Mesendoderm (in vitro differentiated cells): ENCODE measurements at regions not wholly inside any gene's neighbourhood (a gene's known extent, or its start where the extent isn't known, plus 50 kb on each side); places are given as distances from the start of the nearest gene placed in this dataset.

Source experiments
- DNase-seq: peaks from one replicate; pipeline ENCODE4 v3.0.0; 2013
- H2AK5ac ChIP-seq: 2 replicates; pipeline ENCODE4 v1.6.1; 2013; ENCODE audit warnings: low read length, inconsistent platforms
- H2BK120ac ChIP-seq: 2 replicates; pipeline ENCODE4 v1.6.1; 2013; ENCODE audit warnings: low read depth, mild to moderate bottlenecking, low read length, moderate library complexity, mixed read lengths
- H2BK15ac ChIP-seq: replicated peaks from 2 replicates; pipeline ENCODE4 v1.6.1; 2013; ENCODE audit warnings: low read depth, mild to moderate bottlenecking, moderate library complexity
- H2BK5ac ChIP-seq: 2 replicates; pipeline ENCODE4 v1.6.1; 2013; ENCODE audit warnings: low read length, inconsistent platforms
- H3K18ac ChIP-seq: 2 replicates; pipeline ENCODE4 v1.6.1; 2013; ENCODE audit warnings: mild to moderate bottlenecking, low read length, mixed read lengths
- H3K23ac ChIP-seq: one replicate; pipeline ENCODE4 v1.6.1; 2013; ENCODE audit warnings: low read length
- H3K27ac ChIP-seq: 2 replicates; pipeline ENCODE4 v1.5.1; 2013; ENCODE audit warnings: low read depth, mild to moderate bottlenecking, inconsistent platforms, low read length, moderate library complexity
- H3K27me3 ChIP-seq: 2 replicates; pipeline ENCODE4 v1.6.1; 2013; ENCODE audit warnings: low read length, control low read depth, mild to moderate bottlenecking, inconsistent platforms; ENCODE audit not compliant: insufficient read depth, poor library complexity
- H3K36me3 ChIP-seq: 2 replicates; pipeline ENCODE4 v1.6.1; 2013; ENCODE audit warnings: low read length, inconsistent platforms; ENCODE audit not compliant: control insufficient read depth, insufficient read depth
- H3K4ac ChIP-seq: one replicate; pipeline ENCODE4 v1.6.1; 2013; ENCODE audit warnings: low read depth, mild to moderate bottlenecking, low read length, moderate library complexity
- H3K4me1 ChIP-seq: 2 replicates; pipeline ENCODE4 v1.6.1; 2013; ENCODE audit warnings: low read depth, low read length, inconsistent platforms; ENCODE audit not compliant: control insufficient read depth
- H3K4me2 ChIP-seq: 2 replicates; pipeline ENCODE4 v1.6.1; 2013; ENCODE audit warnings: low read length
- H3K4me3 ChIP-seq: 2 replicates; pipeline ENCODE4 v1.5.1; 2013; ENCODE audit warnings: mild to moderate bottlenecking, low read length
- H3K56ac ChIP-seq: one replicate; pipeline ENCODE4 v1.6.1; 2013; ENCODE audit warnings: low read length
- H3K79me1 ChIP-seq: 2 replicates; pipeline ENCODE4 v1.6.1; 2013; ENCODE audit warnings: low read length, inconsistent platforms
- H3K79me2 ChIP-seq: 2 replicates; pipeline ENCODE4 v1.6.1; 2013; ENCODE audit warnings: mild to moderate bottlenecking, low read length; ENCODE audit not compliant: control insufficient read depth, insufficient read depth
- H3K9ac ChIP-seq: 2 replicates; pipeline ENCODE4 v1.6.1; 2013; ENCODE audit warnings: low read length, inconsistent platforms
- H4K5ac ChIP-seq: one replicate; pipeline ENCODE4 v1.6.1; 2013; ENCODE audit warnings: low read length
- H4K8ac ChIP-seq: one replicate; pipeline ENCODE4 v1.6.1; 2013; ENCODE audit warnings: low read depth, mild to moderate bottlenecking, control low read depth, low read length, moderate library complexity
- WGBS: extraction: QIAGEN DNeasy Blood & Tissue Kit; methylation state at CpG from one replicate; pipeline ENCODE4 v1.1.7; 2013; ENCODE audit warnings: low lambda C conversion rate, missing lambda C conversion rate; ENCODE audit not compliant: insufficient coverage; ENCODE audit errors: extremely low coverage; 5-methylcytosine and 5-hydroxymethylcytosine counted together

GRCh38 chr7:17560516-17560915 lies 262.1 kb downstream of the AHR start:
- H2BK15ac ChIP-seq = no peak overlapping the region
- no peak overlapping the region for H2BK5ac ChIP-seq
- H3K23ac ChIP-seq = no peak overlapping the region
- no peaks in the 10 kb centered on the region for H3K36me3 ChIP-seq
- H3K4me3 ChIP-seq = no peak overlapping the region
- H3K56ac ChIP-seq = no peak overlapping the region
- no peak overlapping the region for H3K4me2 ChIP-seq
- H3K27ac ChIP-seq = no peak overlapping the region
- H3K27me3 ChIP-seq = no peaks in the 10 kb centered on the region
- WGBS = no CpG with 5 or more reads among the region's 4 CpGs
- no peak overlapping the region for H3K9ac ChIP-seq
- no peak overlapping the region for H4K5ac ChIP-seq
- no peak overlapping the region for H2AK5ac ChIP-seq
- DNase-seq = no peak
- H3K4me1 ChIP-seq = no peaks in the 10 kb centered on the region
- H3K79me1 ChIP-seq = no peaks in the 10 kb centered on the region
- H4K8ac ChIP-seq = no peak overlapping the region
- H3K4ac ChIP-seq = no peak overlapping the region
- H3K79me2 ChIP-seq = no peaks in the 10 kb centered on the region
- H3K18ac ChIP-seq = no peak overlapping the region
- no peak overlapping the region for H2BK120ac ChIP-seq

- H3K4me2 ChIP-seq = no peak overlapping the region
- no CpG with 5 or more reads among the region's 2 CpGs for WGBS
- no peaks in the 10 kb centered on the region for H3K79me2 ChIP-seq
- H3K23ac ChIP-seq = no peak overlapping the region
- no peak overlapping the region for H3K18ac ChIP-seq
- H3K4me3 ChIP-seq = no peak overlapping the region
- H2BK120ac ChIP-seq = no peak overlapping the region
- no peak overlapping the region for H3K56ac ChIP-seq
- no peaks in the 10 kb centered on the region for H3K36me3 ChIP-seq
- no peak overlapping the region for H3K27ac ChIP-seq
- no peaks in the 10 kb centered on the region for H3K4me1 ChIP-seq
- H4K5ac ChIP-seq = no peak overlapping the region
- no peaks in the 10 kb centered on the region for H3K27me3 ChIP-seq
- H2BK5ac ChIP-seq = no peak overlapping the region
- no peak for DNase-seq
- H3K9ac ChIP-seq = no peak overlapping the region
- H3K4ac ChIP-seq = no peak overlapping the region
- H2BK15ac ChIP-seq = no peak overlapping the region
- H3K79me1 ChIP-seq = no peaks in the 10 kb centered on the region
- no peak overlapping the region for H4K8ac ChIP-seq
- no peak overlapping the region for H2AK5ac ChIP-seq
Observed at GRCh38 chr7:17560966-17561365, 262.5 kb downstream of the AHR start.

- no peak overlapping the region for H3K56ac ChIP-seq
- no peaks in the 10 kb centered on the region for H3K79me1 ChIP-seq
- no peak overlapping the region for H2BK120ac ChIP-seq
- no peak overlapping the region for H2AK5ac ChIP-seq
- H4K8ac ChIP-seq = no peak overlapping the region
- H3K4me1 ChIP-seq = no peaks in the 10 kb centered on the region
- no peak overlapping the region for H3K23ac ChIP-seq
- no peaks in the 10 kb centered on the region for H3K36me3 ChIP-seq
- H3K4me3 ChIP-seq = no peak overlapping the region
- H3K18ac ChIP-seq = no peak overlapping the region
- no peak overlapping the region for H3K4ac ChIP-seq
- no peak overlapping the region for H2BK5ac ChIP-seq
- H3K79me2 ChIP-seq = no peaks in the 10 kb centered on the region
- DNase-seq = no peak
- H3K9ac ChIP-seq = no peak overlapping the region
- H3K27ac ChIP-seq = no peak overlapping the region
- no peak overlapping the region for H3K4me2 ChIP-seq
- no peak overlapping the region for H4K5ac ChIP-seq
- H3K27me3 ChIP-seq = no peaks in the 10 kb centered on the region
- no peak overlapping the region for H2BK15ac ChIP-seq
- WGBS = no CpG with 5 or more reads among the region's 3 CpGs
Observed at GRCh38 chr7:17564678-17565212, 266.3 kb downstream of the AHR start.

GRCh38 chr7:17580141-17580540 lies 281.7 kb downstream of the AHR start:
- Histone ChIP-seq H3K79me2 (no peaks in the 10 kb centered on the region), H2AK5ac (no peak overlapping the region), H3K18ac (no peak overlapping the region), H2BK15ac (no peak overlapping the region), H3K23ac (no peak overlapping the region), H3K79me1 (no peaks in the 10 kb centered on the region), H2BK5ac (no peak overlapping the region), H3K9ac (no peak overlapping the region), H4K8ac (no peak overlapping the region), H3K27me3 (no peaks in the 10 kb centered on the region), H3K36me3 (no peaks in the 10 kb centered on the region), H4K5ac (no peak overlapping the region), H3K4me1 (no peaks in the 10 kb centered on the region), H3K4ac (no peak overlapping the region), H3K4me2 (no peak overlapping the region), H2BK120ac (no peak overlapping the region), H3K56ac (no peak overlapping the region), H3K4me3 (no peak overlapping the region), H3K27ac (no peak overlapping the region)
- WGBS = no CpG with 5 or more reads among the region's 3 CpGs
- no peak for DNase-seq

GRCh38 chr7:17580856-17581255 lies 282.4 kb downstream of the AHR start:
- H3K56ac ChIP-seq = no peak overlapping the region
- H4K8ac ChIP-seq = no peak overlapping the region
- no peak overlapping the region for H4K5ac ChIP-seq
- H2BK5ac ChIP-seq = no peak overlapping the region
- no peaks in the 10 kb centered on the region for H3K4me1 ChIP-seq
- H3K4me3 ChIP-seq = no peak overlapping the region
- no peak for DNase-seq
- no peaks in the 10 kb centered on the region for H3K79me2 ChIP-seq
- no peak overlapping the region for H3K18ac ChIP-seq
- no peak overlapping the region for H3K4ac ChIP-seq
- H3K36me3 ChIP-seq = no peaks in the 10 kb centered on the region
- H2BK15ac ChIP-seq = no peak overlapping the region
- no peak overlapping the region for H3K23ac ChIP-seq
- H3K79me1 ChIP-seq = no peaks in the 10 kb centered on the region
- no peak overlapping the region for H3K9ac ChIP-seq
- H3K27ac ChIP-seq = no peak overlapping the region
- H3K4me2 ChIP-seq = no peak overlapping the region
- H3K27me3 ChIP-seq = no peaks in the 10 kb centered on the region
- H2AK5ac ChIP-seq = no peak overlapping the region
- no peak overlapping the region for H2BK120ac ChIP-seq
- no CpG with 5 or more reads among the region's 1 CpG for WGBS

- no peak overlapping the region for H3K4ac ChIP-seq
- no peak overlapping the region for H3K4me3 ChIP-seq
- no peaks in the 10 kb centered on the region for H3K36me3 ChIP-seq
- no peak overlapping the region for H3K23ac ChIP-seq
- no peak overlapping the region for H3K4me2 ChIP-seq
- H3K9ac ChIP-seq = no peak overlapping the region
- H4K8ac ChIP-seq = no peak overlapping the region
- no peak overlapping the region for H2BK120ac ChIP-seq
- no peak overlapping the region for H2BK5ac ChIP-seq
- no peak overlapping the region for H3K18ac ChIP-seq
- no peak overlapping the region for H3K56ac ChIP-seq
- no peak overlapping the region for H3K27ac ChIP-seq
- H2BK15ac ChIP-seq = no peak overlapping the region
- no peaks in the 10 kb centered on the region for H3K79me1 ChIP-seq
- H3K79me2 ChIP-seq = no peaks in the 10 kb centered on the region
- no peak for DNase-seq
- H4K5ac ChIP-seq = no peak overlapping the region
- H3K4me1 ChIP-seq = no peaks in the 10 kb centered on the region
- no CpG with 5 or more reads among the region's 1 CpG for WGBS
- no peak overlapping the region for H2AK5ac ChIP-seq
- H3K27me3 ChIP-seq = no peaks in the 10 kb centered on the region
Observed at GRCh38 chr7:17581301-17581700, 282.8 kb downstream of the AHR start.
